Activated B cell treated with CpG ODN at 0.5 μM for 24 hours (primary cell): ENCODE measurements at regions not wholly inside any gene's neighbourhood (a gene's known extent, or its start where the extent isn't known, plus 50 kb on each side); places are given as distances from the start of the nearest gene placed in this dataset.

Experiments
- ATAC-seq: fragments of 200-7000 bp; cut with Tn5 transposase; one replicate; pipeline ENCODE4 v1.10.0; 2021; ENCODE audit warnings: low read depth, mild to moderate bottlenecking, moderate library complexity
- CTCF ChIA-PET: fragments of 350-600 bp; sonication (Branson Sonifier 250); formaldehyde crosslinking; loops from one replicate; lab custom pipeline; 2021; ENCODE audit warnings: antibody characterized with exemption; lab: Charles Lee
- POLR2A ChIA-PET: fragments of 350-600 bp; sonication (Branson Sonifier 250); formaldehyde crosslinking; loops from one replicate; lab custom pipeline; 2021; ENCODE audit warnings: antibody characterized with exemption; lab: Charles Lee
- DNase-seq: peaks from one replicate; pipeline ENCODE4 v3.0.0; 2022
- H3K27ac Mint-ChIP-seq: one replicate; pipeline ENCODE4 v1.8.0; 2020; ENCODE audit warnings: mixed read lengths
- H3K27me3 Mint-ChIP-seq: one replicate; pipeline ENCODE4 v1.8.0; 2021; ENCODE audit warnings: mixed read lengths
- H3K36me3 Mint-ChIP-seq: one replicate; pipeline ENCODE4 v1.8.0; 2021; ENCODE audit warnings: low read depth, mixed read lengths
- H3K4me1 Mint-ChIP-seq: one replicate; pipeline ENCODE4 v1.8.0; 2021; ENCODE audit warnings: mixed read lengths
- H3K4me3 Mint-ChIP-seq: one replicate; pipeline ENCODE4 v1.8.0; 2020; ENCODE audit warnings: mild to moderate bottlenecking, mixed read lengths
- H3K9me3 Mint-ChIP-seq: one replicate; pipeline ENCODE4 v1.8.0; 2020; ENCODE audit warnings: mixed read lengths
- intact Hi-C: fragments of 100-400 bp; cut with micrococcal nuclease; formaldehyde crosslinking; loops from one replicate; pipeline ENCODE4 v1.15.1; 2024
- TF ChIP-seq, protein P1 (sequence below): fragments of 200-600 bp; IDR thresholded peaks from one replicate; pipeline ENCODE4 v1.8.0; 2022; ENCODE audit warnings: antibody characterized with exemption, mild to moderate bottlenecking

DNA sequence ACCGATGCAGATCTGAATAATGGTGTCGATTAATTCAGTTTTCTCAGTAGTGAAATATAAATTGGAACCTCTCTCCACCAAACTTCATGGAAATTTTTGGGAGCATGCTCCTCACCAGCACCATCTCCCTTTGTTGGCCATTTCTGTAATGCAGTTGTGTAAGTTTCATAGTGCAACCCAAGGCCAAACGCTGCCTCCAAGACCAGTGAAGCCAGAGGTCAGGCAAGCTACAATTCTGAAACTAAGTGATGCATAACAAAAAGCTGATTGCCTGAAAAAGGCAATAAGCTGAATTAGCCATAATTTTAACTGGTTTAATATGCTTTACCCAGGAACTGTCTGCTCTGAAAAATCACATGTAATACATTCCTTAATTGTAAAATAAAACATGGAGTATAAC lies 138.3 kb upstream of the TACR1 start:
- TF ChIP-seq, protein P1, sequence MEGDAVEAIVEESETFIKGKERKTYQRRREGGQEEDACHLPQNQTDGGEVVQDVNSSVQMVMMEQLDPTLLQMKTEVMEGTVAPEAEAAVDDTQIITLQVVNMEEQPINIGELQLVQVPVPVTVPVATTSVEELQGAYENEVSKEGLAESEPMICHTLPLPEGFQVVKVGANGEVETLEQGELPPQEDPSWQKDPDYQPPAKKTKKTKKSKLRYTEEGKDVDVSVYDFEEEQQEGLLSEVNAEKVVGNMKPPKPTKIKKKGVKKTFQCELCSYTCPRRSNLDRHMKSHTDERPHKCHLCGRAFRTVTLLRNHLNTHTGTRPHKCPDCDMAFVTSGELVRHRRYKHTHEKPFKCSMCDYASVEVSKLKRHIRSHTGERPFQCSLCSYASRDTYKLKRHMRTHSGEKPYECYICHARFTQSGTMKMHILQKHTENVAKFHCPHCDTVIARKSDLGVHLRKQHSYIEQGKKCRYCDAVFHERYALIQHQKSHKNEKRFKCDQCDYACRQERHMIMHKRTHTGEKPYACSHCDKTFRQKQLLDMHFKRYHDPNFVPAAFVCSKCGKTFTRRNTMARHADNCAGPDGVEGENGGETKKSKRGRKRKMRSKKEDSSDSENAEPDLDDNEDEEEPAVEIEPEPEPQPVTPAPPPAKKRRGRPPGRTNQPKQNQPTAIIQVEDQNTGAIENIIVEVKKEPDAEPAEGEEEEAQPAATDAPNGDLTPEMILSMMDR: no peak
- Mint-ChIP-seq H3K27ac (no peak overlapping the region), H3K4me1 (peaks cover 8% of the 10 kb centered on the region), H3K27me3 (no peaks in the 10 kb centered on the region), H3K4me3 (no peak overlapping the region), H3K36me3 (no peaks in the 10 kb centered on the region), H3K9me3 (no peaks in the 10 kb centered on the region)
- CTCF ChIA-PET: no interaction called here
- ATAC-seq (no peak), DNase-seq (no peak)
- intact Hi-C loops: no loop called here
- POLR2A ChIA-PET: no interaction called here

DNA sequence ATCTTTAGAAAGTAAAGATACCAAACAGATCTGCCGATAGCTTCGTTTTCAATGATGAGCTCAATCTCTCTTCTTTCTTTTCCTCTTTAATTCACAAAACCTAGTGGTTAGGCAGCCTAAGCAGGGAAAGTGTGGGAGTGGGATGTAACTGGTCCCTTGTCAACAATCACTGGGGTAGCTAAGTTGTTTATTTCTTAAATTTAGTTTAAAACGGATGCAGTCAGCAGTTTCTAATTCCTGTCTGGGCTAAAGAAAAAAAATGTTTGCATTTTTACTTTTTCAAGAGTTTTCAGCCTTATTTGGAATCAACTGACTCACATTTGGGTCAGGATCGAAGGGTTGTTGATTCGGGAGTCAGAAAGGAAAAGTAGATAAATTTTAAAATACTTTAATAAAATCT lies 137.7 kb upstream of the TACR1 start:
- no peak overlapping the region for H3K27ac Mint-ChIP-seq
- TF ChIP-seq, protein P1: no peak
- ChIA-PET POLR2A (no interaction called here), CTCF (no interaction called here)
- no peak overlapping the region for H3K4me3 Mint-ChIP-seq
- intact Hi-C loops: no loop called here
- H3K9me3 Mint-ChIP-seq: no peaks in the 10 kb centered on the region
- no peak for ATAC-seq
- no peak for DNase-seq
- H3K36me3 Mint-ChIP-seq: no peaks in the 10 kb centered on the region
- H3K4me1 Mint-ChIP-seq: peaks cover 5% of the 10 kb centered on the region
- H3K27me3 Mint-ChIP-seq: no peaks in the 10 kb centered on the region

DNA sequence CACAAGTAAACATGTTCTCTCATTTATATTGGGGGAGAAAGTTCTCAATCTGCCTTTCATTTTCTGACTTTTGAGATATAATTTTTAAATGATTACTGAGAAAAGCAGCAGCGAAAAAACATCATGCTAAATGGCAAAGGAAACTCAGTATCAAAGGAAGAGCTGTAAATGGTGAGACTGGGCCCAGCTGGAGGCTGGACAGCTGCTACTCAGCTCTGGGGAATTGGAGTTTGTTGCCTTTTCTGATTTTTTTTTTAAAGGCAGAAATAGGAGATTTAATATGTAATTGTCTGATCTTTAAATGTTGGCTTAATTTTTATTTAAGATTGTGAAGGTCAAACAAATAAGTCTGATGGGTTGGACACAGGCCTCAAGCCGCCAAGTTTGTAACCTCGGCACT lies 137.1 kb upstream of the TACR1 start:
- ATAC-seq (no peak), DNase-seq (no peak)
- POLR2A ChIA-PET: no interaction called here
- H3K4me1 Mint-ChIP-seq: peaks cover 5% of the 10 kb centered on the region
- H3K36me3 Mint-ChIP-seq: no peaks in the 10 kb centered on the region
- TF ChIP-seq, protein P1: no peak
- H3K27ac Mint-ChIP-seq: no peak overlapping the region
- CTCF ChIA-PET: no interaction called here
- intact Hi-C loops: no loop called here
- no peak overlapping the region for H3K4me3 Mint-ChIP-seq
- H3K27me3 Mint-ChIP-seq: no peaks in the 10 kb centered on the region
- no peaks in the 10 kb centered on the region for H3K9me3 Mint-ChIP-seq

DNA sequence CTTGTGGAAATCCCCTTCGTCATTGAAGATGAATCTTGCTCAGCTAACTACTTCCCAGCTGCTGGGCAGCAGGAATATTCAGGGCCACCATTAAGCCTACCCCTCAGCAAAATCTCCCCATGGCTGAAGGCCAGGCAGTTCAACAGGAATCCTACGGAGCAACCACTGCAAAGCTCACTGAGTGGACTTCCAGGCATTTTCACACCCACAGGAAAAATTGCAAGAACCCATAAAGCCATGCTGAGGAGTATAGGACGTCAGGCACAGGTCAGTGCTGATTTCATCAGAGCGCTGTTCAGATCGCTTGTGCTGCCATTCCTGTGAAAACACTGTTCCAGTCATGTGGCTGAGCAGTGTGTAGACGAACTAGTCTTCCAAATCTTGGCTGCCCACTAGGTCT lies 134.8 kb upstream of the TACR1 start:
- ATAC-seq (no peak), DNase-seq (no peak)
- H3K4me3 Mint-ChIP-seq: no peak overlapping the region
- POLR2A ChIA-PET: no interaction called here
- H3K9me3 Mint-ChIP-seq: no peaks in the 10 kb centered on the region
- no peaks in the 10 kb centered on the region for H3K27me3 Mint-ChIP-seq
- CTCF ChIA-PET: no interaction called here
- H3K36me3 Mint-ChIP-seq: peaks cover 4% of the 10 kb centered on the region
- H3K4me1 Mint-ChIP-seq: peaks cover 5% of the 10 kb centered on the region
- no peak overlapping the region for H3K27ac Mint-ChIP-seq
- intact Hi-C loops: no loop called here
- TF ChIP-seq, protein P1: no peak

DNA sequence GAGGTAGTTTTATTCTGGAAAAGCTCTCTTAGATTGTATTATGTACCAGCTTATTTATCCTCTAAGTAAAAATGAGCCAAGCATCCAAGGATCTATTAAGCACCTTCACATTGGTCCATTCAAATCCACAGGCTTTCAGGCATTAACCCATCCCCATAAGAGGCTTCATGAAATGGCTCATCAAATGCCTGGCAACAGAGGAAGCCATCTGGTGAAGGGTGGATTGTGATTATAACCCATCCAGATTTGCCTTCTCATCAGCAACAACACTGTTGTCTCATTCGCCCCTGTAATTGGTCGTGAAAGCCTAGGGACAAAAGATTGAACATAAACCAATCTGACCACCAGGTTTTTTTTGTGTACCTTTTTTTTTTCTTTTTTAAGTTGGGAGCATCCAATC lies 134.3 kb upstream of the TACR1 start:
- ATAC-seq (no peak), DNase-seq (no peak)
- Mint-ChIP-seq H3K4me3 (no peak overlapping the region), H3K9me3 (no peaks in the 10 kb centered on the region), H3K27ac (no peak overlapping the region), H3K27me3 (no peaks in the 10 kb centered on the region), H3K36me3 (peaks cover 6% of the 10 kb centered on the region), H3K4me1 (peaks cover 5% of the 10 kb centered on the region)
- intact Hi-C loops: no loop called here
- CTCF ChIA-PET: no interaction called here
- POLR2A ChIA-PET: no interaction called here
- TF ChIP-seq, protein P1: no peak
